GM10248 (cell line): ENCODE measurements at regions not wholly inside any gene's neighbourhood (a gene's known extent, or its start where the extent isn't known, plus 50 kb on each side); places are given as distances from the start of the nearest gene placed in this dataset.
A peak's percentile ranks its signal among the peaks of the same experiment; 100 is the strongest.

Experiments used
- CTCF ChIA-PET: fragments of 300-600 bp; sonication (Branson Sonifier 250); formaldehyde crosslinking; extraction: SDS; loops from one replicate; lab custom pipeline; 2021; ENCODE audit warnings: antibody characterized with exemption; lab: Yijun Ruan, JAX
- POLR2A ChIA-PET: fragments of 350-650 bp; sonication (Branson Sonifier 250); formaldehyde crosslinking; extraction: SDS; loops from one replicate; lab custom pipeline; 2020; ENCODE audit warnings: antibody characterized with exemption; lab: Yijun Ruan, JAX
- DNase-seq: peaks from one replicate; pipeline ENCODE4 v3.0.0; 2012; ENCODE audit errors: extremely low spot score
- CTCF ChIP-seq: IDR thresholded peaks from 2 replicates; pipeline ENCODE4 v1.5.1; 2012; ENCODE audit warnings: mild to moderate bottlenecking, low read depth; ENCODE audit errors: extremely low read depth, missing control alignments, control extremely low read depth

GRCh38 chr1:84078842-84079202 lies 65.2 kb upstream of the PRKACB start:
- ChIA-PET POLR2A (no interaction called here), CTCF (interaction anchor here (1.3 to 1.7 kb wide), 3 partner anchors 10 to 30 kb away, joined by 3 to 5 read pairs (median 4); no protein-coding TSS in a partner anchor)
- DNase-seq: no peak
- no peak for TF ChIP-seq CTCF

- peak; percentile 46 for DNase-seq
- POLR2A ChIA-PET: no interaction called here
- CTCF ChIA-PET: interaction anchor here (1.0 to 1.6 kb wide), 3 partner anchors 29 to 428 kb away, joined by 3 to 5 read pairs (median 4); partner anchors contain the start of genes GNG5 and SPATA1
- no peak for TF ChIP-seq CTCF
Measured at GRCh38 chr1:84078108-84078841, 65.8 kb upstream of the PRKACB start.

- ChIA-PET POLR2A (interaction anchor here (0.9 kb wide), 1 partner anchor 26 kb away, joined by 3 read pairs; no protein-coding TSS in a partner anchor), CTCF (interaction anchor here (1.0 to 1.4 kb wide), 3 partner anchors 10 to 429 kb away, joined by 3 to 4 read pairs (median 4); partner anchors contain the start of genes GNG5 and SPATA1)
- DNase-seq: peak; percentile 94
- no peak for TF ChIP-seq CTCF
Measured at GRCh38 chr1:84077476-84078107, 66.5 kb upstream of the PRKACB start.

GRCh38 chr1:84073266-84073665 lies 70.8 kb upstream of the PRKACB start:
- CTCF ChIA-PET: no interaction called here
- DNase-seq: no peak
- TF ChIP-seq CTCF: no peak
- POLR2A ChIA-PET: no interaction called here

- DNase-seq: no peak
- POLR2A ChIA-PET: no interaction called here
Measured at GRCh38 chr1:84069236-84069845, 70.4 kb upstream of the TTLL7 start.

More at GRCh38 chr1:84069236-84069845, 70.4 kb upstream of the TTLL7 start:
- TF ChIP-seq CTCF: no peak
- CTCF ChIA-PET: no interaction called here
